ENCODE measurements at regions not wholly inside any gene's neighbourhood (a gene's known extent, or its start where the extent isn't known, plus 50 kb on each side); places are given as distances from the start of the nearest gene placed in this dataset.

- DNase-seq (ENCODE audit: insufficient read length, low spot score) (no peak), FAIRE-seq (no peak)
- TF ChIP-seq CTCF (IDR thresholded peaks at IDR 0.05; ENCODE audit: insufficient read depth, missing control alignments): no peak
Measured at GRCh38 chr2:71860381-71860926, 287.2 kb downstream of the CYP26B1 start.

GRCh38 chr2:71859211-71859847 is 288.3 kb downstream of the CYP26B1 start:
- no peak for TF ChIP-seq CTCF (IDR thresholded peaks at IDR 0.05; ENCODE audit: insufficient read depth, missing control alignments)
- FAIRE-seq: no peak
- no peak for DNase-seq (ENCODE audit: insufficient read length, low spot score)

- no peak for FAIRE-seq
- DNase-seq (ENCODE audit: insufficient read length, low spot score): no peak
- TF ChIP-seq CTCF (IDR thresholded peaks at IDR 0.05; ENCODE audit: insufficient read depth, missing control alignments): no peak
Measured at GRCh38 chr2:71858071-71858470, 289.6 kb downstream of the CYP26B1 start.

GRCh38 chr2:71857636-71858035 is 290.0 kb downstream of the CYP26B1 start:
- DNase-seq (ENCODE audit: insufficient read length, low spot score) (no peak), FAIRE-seq (no peak)
- TF ChIP-seq CTCF (IDR thresholded peaks at IDR 0.05; ENCODE audit: insufficient read depth, missing control alignments): no peak

- DNase-seq (ENCODE audit: insufficient read length, low spot score) (no peak), FAIRE-seq (no peak)
- no peak for TF ChIP-seq CTCF (IDR thresholded peaks at IDR 0.05; ENCODE audit: insufficient read depth, missing control alignments)
Measured at GRCh38 chr2:71856773-71857525, 290.7 kb downstream of the CYP26B1 start.

- TF ChIP-seq CTCF (IDR thresholded peaks at IDR 0.05; ENCODE audit: insufficient read depth, missing control alignments): no peak
- no peak for FAIRE-seq
- DNase-seq (ENCODE audit: insufficient read length, low spot score): no peak
Measured at GRCh38 chr2:71853858-71854257, 293.8 kb downstream of the CYP26B1 start.

All from D721Med (cell line).